GM21723 (cell line): ENCODE measurements at regions not wholly inside any gene's neighbourhood (a gene's known extent, or its start where the extent isn't known, plus 50 kb on each side); places are given as distances from the start of the nearest gene placed in this dataset.

Experiments
- ATAC-seq: cut with Tn5 transposase; IDR thresholded peaks from one replicate; pipeline ENCODE4 v1.9.1; 2021; ENCODE audit warnings: mild to moderate bottlenecking, moderate library complexity; ENCODE audit not compliant: unreplicated experiment

DNA sequence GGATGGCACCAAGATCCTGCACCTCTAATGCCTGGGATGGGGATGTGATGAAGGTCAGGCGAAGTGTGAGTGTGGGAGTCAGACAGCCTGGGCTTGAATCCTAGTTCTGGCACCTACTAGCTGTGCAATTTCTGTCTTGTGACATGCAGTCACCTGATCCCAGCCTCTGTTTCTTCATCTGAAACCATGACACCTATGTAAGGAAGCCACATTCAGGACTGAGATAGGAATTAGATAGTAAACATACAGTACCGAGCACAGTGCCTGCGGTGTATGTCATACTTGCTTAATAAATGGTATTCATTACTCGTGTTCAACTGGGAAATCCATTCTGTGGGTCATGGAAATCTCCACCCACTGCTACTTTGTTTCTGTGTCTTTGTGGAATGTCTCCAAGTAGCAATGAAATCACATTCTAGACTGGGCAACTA lies 140.6 kb upstream of the STC2 start:
- ATAC-seq: no peak

DNA sequence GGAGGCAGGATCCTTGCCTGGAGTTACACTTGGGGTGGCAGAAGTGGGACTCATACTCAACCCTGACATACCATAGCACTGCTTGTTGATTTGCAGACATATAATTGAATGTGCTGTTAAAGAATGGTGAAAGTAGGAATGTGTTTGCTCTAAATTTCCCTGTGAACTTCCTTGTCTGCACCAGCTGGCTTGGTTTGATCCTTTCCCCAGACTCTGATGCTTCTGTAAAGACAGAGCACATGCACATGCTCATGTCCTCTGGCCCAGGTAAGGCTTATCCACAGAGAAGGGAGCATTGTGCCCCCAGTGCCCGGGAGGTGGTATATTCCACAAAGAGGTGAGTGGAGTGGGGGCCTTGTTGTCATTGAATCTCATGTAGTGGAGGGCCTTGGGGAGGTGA lies 138.0 kb upstream of the STC2 start:
- no peak for ATAC-seq

DNA sequence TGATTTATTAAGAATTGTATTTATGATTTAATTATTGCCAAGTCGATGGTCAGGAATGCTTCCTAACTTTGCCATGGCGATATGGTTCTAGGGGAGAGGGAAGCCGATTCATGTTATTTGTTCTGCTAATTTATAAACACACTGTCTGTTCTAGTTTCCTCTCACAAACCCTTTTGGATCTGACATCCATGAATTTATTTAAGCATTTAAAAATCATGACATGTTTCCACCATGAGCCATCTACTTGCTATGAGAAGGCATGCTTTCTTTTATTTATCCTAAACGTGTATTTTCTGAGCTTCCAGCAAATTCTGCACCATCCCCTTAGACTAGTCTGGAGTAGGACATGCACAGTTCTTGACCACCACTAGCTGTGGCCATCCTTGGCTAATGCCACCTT lies 136.6 kb upstream of the STC2 start:
- no peak for ATAC-seq

DNA sequence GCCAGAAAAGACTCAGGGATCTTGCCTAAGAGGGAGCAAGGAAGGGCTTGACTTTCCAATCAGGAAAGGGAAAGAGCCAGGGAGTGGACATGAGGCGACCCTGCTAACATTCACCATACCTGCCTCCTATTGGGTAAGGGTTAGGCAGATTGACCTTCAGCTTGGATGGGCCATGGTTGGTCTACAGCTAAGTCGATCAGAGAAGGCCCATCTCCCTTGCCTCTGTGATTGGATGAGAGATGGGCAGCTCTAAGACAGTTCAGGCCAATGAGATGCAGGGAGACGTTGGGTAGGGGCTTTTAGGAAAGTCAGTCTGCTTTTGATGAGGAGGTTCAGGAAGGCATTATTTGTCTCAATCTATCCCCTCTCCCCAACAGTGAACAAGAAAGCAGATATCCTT lies 135.0 kb upstream of the STC2 start:
- no peak for ATAC-seq

DNA sequence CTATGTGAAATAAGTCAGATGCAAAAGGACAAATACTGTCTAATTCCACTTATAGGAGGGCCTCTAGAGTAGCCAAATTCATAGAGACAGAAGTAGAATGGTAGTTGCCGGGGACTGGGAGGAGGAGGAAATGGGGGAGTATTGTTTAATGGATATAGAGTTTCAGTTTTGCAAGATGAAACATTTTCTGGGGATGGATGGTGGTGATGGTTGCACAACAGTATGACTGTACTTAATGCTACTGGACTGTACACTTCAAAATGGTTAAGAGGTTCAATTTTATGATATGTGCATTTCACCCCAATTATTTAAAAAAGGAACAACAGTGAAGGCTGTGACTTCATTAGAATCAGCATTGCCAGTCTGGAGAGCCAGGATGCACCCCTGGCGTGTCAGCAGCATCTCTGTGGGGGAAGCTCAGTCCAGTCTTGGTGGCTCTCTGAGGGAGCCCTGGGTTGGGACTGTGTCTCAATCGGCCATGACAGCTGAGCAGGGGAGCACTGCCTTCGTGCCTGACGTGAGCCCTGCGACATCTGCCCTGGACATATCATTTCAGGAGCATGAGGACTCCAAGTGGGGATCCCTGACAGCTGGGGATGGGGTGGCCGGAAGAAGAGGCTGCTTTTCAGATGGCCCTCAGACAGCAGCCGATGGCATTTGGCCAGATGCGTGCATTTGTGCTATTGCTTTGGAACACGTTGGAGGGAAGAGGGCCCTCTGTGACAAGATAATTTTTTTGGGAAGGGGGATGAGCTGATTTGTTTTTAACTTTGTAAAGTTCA lies 130.8 kb upstream of the STC2 start:
- no peak for ATAC-seq

DNA sequence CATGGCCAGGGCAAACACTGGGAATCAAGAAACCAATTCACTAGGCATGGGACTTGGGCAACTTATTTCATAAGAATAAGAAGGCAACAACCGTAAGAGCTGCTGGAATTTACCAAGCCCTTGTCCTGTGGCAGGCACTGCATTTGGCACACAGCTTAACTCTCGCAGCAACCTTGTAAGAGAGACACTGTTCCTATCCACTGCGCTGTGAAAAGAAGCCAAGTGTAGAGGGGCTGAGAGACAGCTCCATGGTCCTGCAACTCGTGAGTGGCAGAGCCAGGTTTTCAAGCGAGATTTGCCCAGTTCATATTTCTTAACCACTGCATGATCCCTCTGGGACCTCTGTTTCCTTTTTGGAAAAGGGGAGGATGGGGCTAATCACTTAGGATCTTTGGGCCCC lies 129.3 kb upstream of the STC2 start:
- no peak for ATAC-seq

DNA sequence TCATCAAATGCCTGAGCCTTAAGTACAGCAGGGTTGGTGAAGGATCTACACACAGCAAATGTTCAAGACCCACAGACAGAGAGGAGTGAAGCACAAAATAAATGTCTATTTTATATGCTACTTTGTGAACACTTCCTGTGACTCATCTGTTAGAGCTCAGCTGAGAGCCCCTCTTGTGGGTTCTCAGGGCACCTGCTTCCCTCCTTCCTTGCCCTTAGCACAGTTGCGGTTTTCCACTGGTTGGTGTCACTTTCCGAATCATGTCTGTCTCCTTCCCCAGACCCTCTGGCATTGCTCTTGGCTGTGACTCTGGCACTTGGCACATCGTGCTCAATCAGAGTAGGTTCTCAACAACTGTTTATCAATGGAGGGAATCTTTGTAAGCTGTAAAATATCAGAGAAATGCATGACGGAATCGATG lies 128.5 kb upstream of the STC2 start:
- no peak for ATAC-seq

DNA sequence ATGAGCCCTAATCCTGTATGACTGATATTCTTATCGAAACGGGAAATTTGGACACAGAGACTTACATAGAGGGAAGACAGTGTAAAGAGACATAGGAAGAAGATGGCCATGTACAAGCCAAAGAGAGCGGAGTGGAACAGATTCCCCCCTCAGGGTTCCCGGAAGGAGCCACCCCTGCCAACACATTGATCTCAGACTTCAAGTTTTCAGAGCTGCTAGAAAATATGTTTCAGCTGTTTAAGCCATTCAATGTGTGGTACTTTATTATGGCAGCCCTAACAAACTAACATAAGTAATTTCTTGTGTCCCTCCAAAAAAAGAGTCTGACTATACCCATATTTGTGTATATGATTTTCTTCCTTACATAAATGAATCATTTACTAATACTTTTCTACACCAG lies 128.0 kb upstream of the STC2 start:
- ATAC-seq: no peak

DNA sequence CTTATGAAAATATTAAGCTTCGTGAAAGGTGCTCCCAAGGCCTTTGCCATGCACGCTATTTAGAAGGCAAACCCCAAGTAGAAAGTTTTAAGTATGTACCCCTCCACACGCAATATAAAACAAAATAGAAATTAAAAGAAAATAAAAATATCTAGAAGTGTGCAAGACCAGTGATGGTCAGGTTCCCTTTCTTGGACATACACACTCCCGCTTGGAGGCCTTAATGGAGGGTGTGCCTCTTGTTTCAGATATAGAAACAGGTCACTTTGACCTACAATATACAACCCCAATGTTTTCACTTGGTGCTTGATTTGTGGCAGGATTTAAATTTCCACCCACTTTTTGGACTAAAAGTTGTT lies 127.4 kb upstream of the STC2 start:
- no peak for ATAC-seq

DNA sequence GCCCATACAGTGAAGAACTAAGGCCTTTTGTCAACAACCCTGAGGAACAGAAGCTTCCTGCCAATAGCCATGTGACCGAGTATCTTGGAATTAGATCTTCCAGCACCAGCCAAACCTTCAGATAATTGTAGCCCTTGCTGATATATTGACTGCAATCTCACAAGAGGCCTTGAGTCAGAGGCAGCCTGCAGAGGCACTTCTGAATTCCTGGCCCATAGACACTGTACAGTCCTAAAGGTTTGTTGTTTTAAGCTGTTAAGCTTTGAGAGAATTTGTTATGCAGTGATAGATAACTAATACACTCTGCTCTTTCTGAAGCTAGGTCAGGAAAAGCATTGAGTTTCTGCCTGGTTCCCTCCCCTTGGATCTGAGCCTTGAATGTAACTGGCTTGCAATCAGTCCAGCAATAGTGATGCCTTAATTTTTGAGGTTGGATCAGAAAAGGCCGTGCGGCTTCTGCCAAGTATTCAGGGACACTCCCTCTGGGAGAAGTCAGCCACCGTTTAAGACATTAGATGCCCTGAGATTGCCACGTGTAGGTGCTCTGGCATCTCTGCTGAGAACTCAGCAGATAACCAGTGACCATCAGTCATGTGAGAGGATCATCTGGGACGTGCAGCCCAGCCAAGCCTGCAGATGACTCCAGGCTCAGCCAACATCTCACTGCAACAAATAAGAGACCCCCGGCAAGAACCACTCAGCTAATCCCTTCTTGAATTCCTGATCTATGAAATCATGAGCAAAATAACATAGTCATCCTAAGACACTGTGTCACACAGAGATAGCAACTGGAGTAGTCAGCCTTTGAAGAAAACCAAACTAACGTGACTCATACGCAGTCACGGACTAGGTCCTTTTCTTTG lies 126.8 kb upstream of the STC2 start:
- no peak for ATAC-seq

DNA sequence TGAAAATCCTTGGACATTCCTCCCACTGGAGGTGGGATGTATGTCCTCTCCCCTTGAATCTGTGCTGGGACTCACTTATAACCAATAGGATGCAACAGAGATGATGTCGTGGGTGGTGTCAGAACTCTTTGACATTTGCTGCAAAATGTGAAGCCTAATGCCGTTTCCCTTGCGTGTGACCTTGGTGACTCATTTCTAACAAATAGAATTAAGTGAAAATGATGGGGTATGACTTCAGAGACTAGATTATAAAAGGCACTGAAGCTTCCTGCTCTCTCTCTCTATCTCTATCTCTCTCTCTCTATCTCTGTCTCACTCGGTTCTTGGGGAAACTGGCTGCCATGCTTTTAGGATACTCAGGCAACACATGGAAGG lies 126.1 kb upstream of the STC2 start:
- no peak for ATAC-seq

DNA sequence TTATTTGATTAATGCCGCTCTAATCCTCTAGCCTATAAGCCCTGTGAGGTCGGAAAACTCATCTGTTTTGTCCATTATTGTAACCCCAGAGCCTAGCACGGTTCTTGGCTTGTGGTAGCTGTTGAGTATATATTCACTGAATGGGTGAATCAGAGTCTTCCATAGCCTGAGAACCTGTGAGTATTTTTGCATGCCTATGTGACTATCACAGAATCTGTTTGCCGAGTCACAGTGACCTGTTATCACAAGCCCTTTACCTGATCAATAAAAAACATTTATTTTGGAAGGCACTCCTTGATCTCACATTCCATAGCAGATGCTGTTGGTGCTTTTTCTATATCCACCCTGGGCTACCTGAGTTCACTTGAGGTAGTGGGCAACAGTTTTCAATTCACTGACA lies 125.0 kb upstream of the STC2 start:
- no peak for ATAC-seq

DNA sequence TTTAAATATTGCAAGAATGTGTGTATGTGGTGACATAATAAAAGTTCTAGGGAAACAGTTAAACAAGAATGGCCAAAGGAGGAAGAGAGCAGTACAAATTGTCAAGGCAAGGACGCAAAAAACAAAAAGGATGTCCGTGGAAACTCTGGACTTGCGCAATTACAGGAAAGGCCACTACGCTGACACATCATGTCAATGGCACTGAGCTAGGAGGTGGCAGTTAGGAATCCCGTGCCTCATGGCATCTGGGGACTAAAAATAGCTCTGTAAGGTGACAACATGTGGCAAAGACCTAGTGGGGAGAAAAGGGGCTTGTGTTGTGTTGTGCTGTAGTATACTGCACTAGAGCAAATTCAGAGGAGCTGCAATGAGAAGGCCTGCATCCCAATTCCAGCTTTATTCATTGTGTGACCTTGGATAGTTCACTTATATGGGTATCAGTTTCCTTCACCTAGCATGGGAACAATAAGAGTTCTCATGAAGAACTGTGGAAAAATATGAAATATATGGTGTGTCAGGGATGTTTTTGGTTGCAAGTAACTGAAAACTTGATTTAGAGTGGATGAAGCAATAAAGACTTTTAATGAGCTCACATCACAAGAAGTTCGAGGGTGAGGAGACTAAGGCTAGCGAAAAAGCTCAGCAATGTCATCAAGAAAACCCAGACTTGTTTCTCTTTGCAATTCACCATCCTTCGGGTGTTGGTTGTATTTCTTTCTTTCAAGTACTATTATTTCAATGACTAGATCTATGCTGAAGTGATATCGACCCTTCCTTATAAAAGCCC lies 124.1 kb upstream of the STC2 start:
- ATAC-seq: no peak

DNA sequence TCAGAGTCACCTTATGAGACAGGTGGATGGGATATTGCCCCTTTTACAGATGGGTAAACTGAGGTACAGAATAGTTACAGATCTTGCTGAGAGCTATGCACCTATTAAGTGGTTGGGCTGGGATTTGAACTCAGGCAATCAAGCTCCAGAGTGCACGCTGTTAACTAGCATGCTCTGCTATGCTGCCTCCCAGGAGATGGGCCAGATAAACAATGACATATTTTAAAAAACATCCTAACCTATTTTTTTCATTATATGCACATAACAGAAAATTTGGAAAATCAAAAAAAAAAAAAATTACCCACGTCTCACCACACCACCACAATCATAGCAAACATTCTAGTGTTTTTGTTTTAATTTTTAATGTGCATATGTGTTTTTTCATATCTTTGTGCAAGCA lies 123.4 kb upstream of the STC2 start:
- no peak for ATAC-seq

DNA sequence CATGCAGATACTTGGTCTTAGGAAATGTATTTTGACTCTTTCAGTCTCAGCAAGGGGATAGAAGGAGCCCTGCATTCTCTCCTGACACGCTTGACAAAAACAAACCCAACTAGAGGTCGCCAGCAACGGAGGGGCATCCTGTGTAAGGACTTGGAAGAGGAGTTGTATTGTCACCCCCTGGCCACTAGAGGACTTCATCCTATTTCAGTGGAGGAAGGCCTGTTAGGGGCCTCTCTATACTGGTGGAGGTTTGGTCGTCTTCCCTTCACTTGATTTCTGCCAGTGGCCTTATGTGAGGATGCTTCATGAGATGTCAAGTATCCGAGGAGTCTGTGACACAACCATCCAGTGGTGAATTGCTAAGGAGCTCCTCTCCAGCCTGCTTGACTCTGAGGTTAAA lies 122.8 kb upstream of the STC2 start:
- no peak for ATAC-seq

DNA sequence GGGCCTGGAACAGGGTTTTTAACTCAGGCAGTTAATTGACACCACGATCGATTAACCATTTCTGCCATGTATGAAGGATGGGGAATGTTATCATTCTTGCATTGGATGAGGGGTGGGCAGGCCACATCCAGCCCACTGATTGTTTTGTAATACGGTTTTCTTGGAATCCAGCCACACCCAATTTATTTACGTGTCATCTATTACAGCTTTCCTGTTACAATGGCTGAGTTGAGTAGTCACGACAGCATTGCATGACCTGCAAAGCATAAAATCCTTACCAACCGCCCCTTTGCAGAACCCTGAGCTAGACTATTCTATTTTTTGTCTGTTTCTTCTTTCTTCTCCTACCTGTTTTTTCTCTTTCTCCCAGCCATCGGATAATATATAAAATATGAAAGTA lies 122.0 kb upstream of the STC2 start:
- no peak for ATAC-seq

DNA sequence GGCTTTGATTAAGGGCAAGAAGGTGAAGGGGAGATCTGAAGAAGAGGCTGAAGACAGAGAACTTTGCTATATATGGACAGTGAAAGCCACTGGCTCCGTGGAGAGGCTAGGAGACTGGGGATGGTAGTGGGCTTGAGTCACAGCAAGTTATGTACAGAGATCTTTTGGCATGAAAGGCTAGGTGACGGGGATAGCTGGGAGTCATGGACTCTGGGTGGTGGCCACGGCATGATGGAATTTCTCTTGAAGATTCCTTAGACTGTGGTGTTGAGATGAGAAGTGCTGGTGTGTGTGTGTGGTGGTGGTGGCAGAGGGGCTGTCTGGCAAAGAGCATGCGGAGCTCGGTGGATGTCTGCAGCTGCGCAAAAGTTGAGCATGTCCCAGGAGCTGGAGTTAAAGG lies 120.6 kb upstream of the STC2 start:
- no peak for ATAC-seq

DNA sequence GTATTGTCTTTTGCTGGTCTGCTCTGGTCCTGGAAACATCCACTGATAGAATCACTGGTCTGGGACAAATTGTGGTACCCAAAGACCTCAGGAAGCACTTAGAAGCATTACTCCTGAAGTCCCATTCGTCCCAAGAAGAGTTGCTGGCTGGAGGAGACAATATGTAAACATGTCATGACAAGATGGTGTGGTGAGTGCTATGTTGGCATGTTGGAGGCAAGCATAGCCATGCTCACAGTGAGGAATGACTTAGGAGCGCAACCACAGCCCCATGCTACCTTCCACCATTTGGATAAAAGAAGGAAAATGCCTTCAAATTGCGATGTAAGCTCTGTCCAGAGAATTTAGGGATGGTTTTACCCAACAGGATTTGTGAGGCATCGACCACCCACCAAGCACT lies 115.8 kb upstream of the STC2 start:
- ATAC-seq: no peak

DNA sequence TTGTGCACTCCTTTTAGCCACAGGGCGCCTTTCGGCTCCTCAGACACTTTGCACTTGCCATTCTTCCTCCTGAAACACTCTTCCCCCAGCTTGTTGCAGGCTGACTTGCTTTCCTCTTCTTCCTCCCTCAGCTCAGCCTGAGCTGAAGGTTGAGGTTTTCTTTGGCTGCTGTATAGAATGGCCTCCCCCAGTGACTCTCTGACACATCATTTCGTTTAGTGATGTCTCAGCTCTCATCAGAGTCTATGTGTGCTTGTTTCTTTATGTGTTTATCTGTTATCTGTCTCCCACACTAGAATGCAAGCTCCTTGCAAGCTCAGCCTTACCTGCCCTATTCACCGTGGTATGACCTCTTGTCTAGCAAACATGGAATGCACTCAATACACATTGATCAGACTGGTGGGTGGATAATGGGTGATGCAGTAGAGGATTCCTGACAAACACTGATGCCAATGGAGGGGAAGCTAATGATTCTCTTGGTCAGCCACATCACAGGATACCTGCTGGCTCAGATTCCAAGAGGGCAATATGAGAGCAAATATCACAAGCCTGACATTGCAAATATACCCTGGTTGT lies 112.9 kb upstream of the STC2 start:
- no peak for ATAC-seq

DNA sequence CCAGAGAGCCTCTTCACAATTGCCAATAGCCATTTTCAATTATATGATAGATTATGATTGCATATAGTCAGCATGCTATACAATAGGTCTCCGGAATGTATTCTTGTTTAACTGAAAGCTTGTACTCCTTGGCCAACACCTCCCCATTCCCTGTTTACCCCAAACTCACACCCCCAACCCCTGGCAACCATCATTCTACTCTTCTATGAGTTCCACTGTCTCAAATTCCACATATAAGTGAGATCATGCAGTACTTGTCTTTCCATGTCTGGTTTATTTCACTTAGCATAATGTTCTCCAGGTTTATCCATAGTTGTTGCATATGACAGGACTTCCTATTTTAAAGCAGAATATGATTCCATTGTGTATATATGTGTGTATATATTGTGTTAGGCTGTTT lies 110.7 kb upstream of the STC2 start:
- ATAC-seq: no peak

DNA sequence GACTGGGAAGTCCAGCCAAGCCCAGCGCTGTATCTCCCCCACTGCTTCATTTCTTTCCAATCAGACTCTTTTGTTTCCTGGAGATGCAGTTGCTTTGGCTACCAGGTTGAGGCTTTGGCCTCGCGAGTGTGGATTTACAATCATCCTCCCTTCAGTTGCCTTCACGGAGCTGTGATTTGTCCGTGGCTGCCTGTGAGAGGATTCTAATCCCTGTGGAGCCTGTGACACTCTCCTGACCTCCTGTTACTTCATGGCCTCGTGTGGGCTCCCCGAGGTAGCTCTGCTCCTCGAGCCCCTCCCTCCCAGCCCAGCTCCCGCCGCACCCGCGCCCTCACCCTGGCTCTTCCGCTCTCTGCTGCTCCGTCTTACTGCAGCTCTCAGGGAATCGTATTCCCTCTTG lies 107.2 kb upstream of the STC2 start:
- no peak for ATAC-seq
